H1 (cell line): ENCODE measurements at regions not wholly inside any gene's neighbourhood (a gene's known extent, or its start where the extent isn't known, plus 50 kb on each side); places are given as distances from the start of the nearest gene placed in this dataset.

ENCODE experiments used
- CTCF ChIA-PET: fragments of 300-600 bp; sonication (Branson Sonifier 250); formaldehyde crosslinking; loops from one replicate; lab custom pipeline; 2021; ENCODE audit not compliant: partially characterized antibody; lab: Charles Lee
- POLR2A ChIA-PET: fragments of 300-600 bp; sonication (Branson Sonifier 250); formaldehyde crosslinking; loops from one replicate; lab custom pipeline; 2021; ENCODE audit warnings: inconsistent platforms; ENCODE audit not compliant: partially characterized antibody; lab: Charles Lee
- DNase-seq, 2 experiments: peaks; one replicate each; pipeline versions ENCODE4 v3.0.0 to v3.0.0-alpha.2; 2010 to 2022; ENCODE audit warnings: low spot score in 2 of 2, low read depth in 1 of 2, mixed read lengths in 1 of 2
- FAIRE-seq: peaks from 2 replicates; lab custom pipeline; 2011; peaks lifted over from hg19 to GRCh38; lab: Jason Lieb, UNC
- H2AFZ ChIP-seq: 2 replicates; pipeline ENCODE4 v1.8.1; 2012; ENCODE audit warnings: low read length, inconsistent platforms
- H2AK5ac ChIP-seq: 2 replicates; pipeline ENCODE4 v1.6.1; 2013; ENCODE audit warnings: low read depth, low read length
- H2BK120ac ChIP-seq: replicated peaks from 2 replicates; pipeline ENCODE3; 2013; ENCODE audit warnings: low read depth, low read length, inconsistent platforms
- H2BK12ac ChIP-seq: 2 replicates; pipeline ENCODE4 v1.6.1; 2013; ENCODE audit warnings: low read depth, low read length
- H2BK15ac ChIP-seq: 2 replicates; pipeline ENCODE4 v1.6.1; 2013; ENCODE audit warnings: low read length
- H2BK20ac ChIP-seq: 2 replicates; pipeline ENCODE4 v1.6.1; 2013; ENCODE audit warnings: low read length
- H2BK5ac ChIP-seq: 2 replicates; pipeline ENCODE4 v1.6.1; 2013; ENCODE audit warnings: low read depth, low read length
- H3K14ac ChIP-seq: 2 replicates; pipeline ENCODE4 v1.6.1; 2013; ENCODE audit warnings: inconsistent platforms; ENCODE audit not compliant: insufficient read length
- H3K18ac ChIP-seq: 2 replicates; pipeline ENCODE4 v1.6.1; 2013; ENCODE audit warnings: low read length; ENCODE audit errors: extremely low read depth
- H3K23ac ChIP-seq: 2 replicates; pipeline ENCODE4 v1.6.1; 2013; ENCODE audit warnings: inconsistent platforms; ENCODE audit not compliant: insufficient read length
- H3K23me2 ChIP-seq: 2 replicates; pipeline ENCODE4 v1.6.1; 2013; ENCODE audit warnings: low read depth, low read length
- H3K27ac ChIP-seq: 2 replicates; pipeline ENCODE4 v1.6.1; 2011; ENCODE audit warnings: low read depth, low read length, inconsistent platforms
- H3K27me3 ChIP-seq, 4 experiments: replicated peaks in 1 of 4; 1 replicate in 1 of 4; 2 replicates in 3 of 4; pipeline versions ENCODE4 v1.6.1 to v1.8.1; 2011 to 2013; ENCODE audit warnings: low read length in 3 of 4, mild to moderate bottlenecking in 3 of 4, inconsistent platforms in 2 of 4, mixed read lengths in 2 of 4, moderate library complexity in 1 of 4; ENCODE audit not compliant: control insufficient read depth in 3 of 4, insufficient read depth in 3 of 4; ENCODE audit errors: extremely low read depth in 1 of 4
- H3K36me3 ChIP-seq, 4 experiments: 2 replicates each; pipeline versions ENCODE4 v1.6.1 to v1.8.1; 2011 to 2013; ENCODE audit warnings: mild to moderate bottlenecking in 4 of 4, low read length in 3 of 4, moderate library complexity in 2 of 4, control low read depth in 1 of 4, inconsistent platforms in 1 of 4; ENCODE audit not compliant: insufficient read depth in 4 of 4, control insufficient read depth in 2 of 4
- H3K4ac ChIP-seq: replicated peaks from 2 replicates; pipeline ENCODE3; 2013; ENCODE audit warnings: low read length, low read depth, mixed read lengths, inconsistent platforms; ENCODE audit not compliant: insufficient read length
- H3K4me1 ChIP-seq, 4 experiments: replicated peaks in 1 of 4; 1 replicate in 1 of 4; 2 replicates in 3 of 4; pipeline versions ENCODE4 v1.6.1 to v1.8.1; 2011 to 2013; ENCODE audit warnings: low read length in 3 of 4, inconsistent platforms in 2 of 4, mixed read lengths in 1 of 4; ENCODE audit not compliant: insufficient read depth in 4 of 4, control insufficient read depth in 3 of 4
- H3K4me2 ChIP-seq, 2 experiments: 2 replicates each; pipeline versions ENCODE4 v1.6.1 to v1.8.1; 2011 to 2013; ENCODE audit warnings: low read depth in 2 of 2, low read length in 2 of 2, control low read depth in 1 of 2, inconsistent platforms in 1 of 2, mild to moderate bottlenecking in 1 of 2; ENCODE audit not compliant: insufficient read depth in 1 of 2
- H3K4me3 ChIP-seq, 4 experiments: fragments of 200-600, 300-600 bp in 1 of 4; sonication (generic), shearing (Covaris generic), sonication (Bioruptor Twin) in 1 of 4; 2 replicates each; pipeline versions ENCODE4 v1.5.1 to v1.8.1; 2011 to 2016; ENCODE audit warnings: low read length in 4 of 4, low read depth in 3 of 4, control low read depth in 2 of 4, inconsistent platforms in 2 of 4, mild to moderate bottlenecking in 2 of 4, mixed read lengths in 1 of 4, moderate library complexity in 1 of 4; ENCODE audit not compliant: insufficient read depth in 2 of 4; ENCODE audit errors: extremely low read depth in 1 of 4
- H3K56ac ChIP-seq: replicated peaks from 2 replicates; pipeline ENCODE3; 2013; ENCODE audit warnings: low read depth, mild to moderate bottlenecking, mixed read lengths, low read length, inconsistent platforms; ENCODE audit not compliant: insufficient read length
- H3K79me1 ChIP-seq: 2 replicates; pipeline ENCODE4 v1.6.1; 2013; ENCODE audit warnings: low read depth, low read length, control low read depth
- H3K79me2 ChIP-seq, 2 experiments: 2 replicates each; pipeline versions ENCODE4 v1.6.1 to v1.8.1; 2012 to 2013; ENCODE audit warnings: low read length in 2 of 2, mild to moderate bottlenecking in 2 of 2, inconsistent platforms in 1 of 2; ENCODE audit not compliant: insufficient read depth in 2 of 2, control insufficient read depth in 1 of 2
- H3K9ac ChIP-seq, 4 experiments: replicated peaks in 1 of 4; 1 replicate in 1 of 4; 2 replicates in 3 of 4; pipeline versions ENCODE4 v1.6.1 to v1.8.1; 2011 to 2013; ENCODE audit warnings: low read depth in 3 of 4, low read length in 3 of 4, control low read depth in 2 of 4, mild to moderate bottlenecking in 2 of 4, moderate library complexity in 2 of 4, inconsistent platforms in 1 of 4; ENCODE audit errors: extremely low read depth in 1 of 4
- H3K9me3 ChIP-seq, 2 experiments: 2 replicates each; pipeline versions ENCODE4 v1.6.1 to v1.8.1; 2012 to 2013; ENCODE audit warnings: mild to moderate bottlenecking in 2 of 2, moderate library complexity in 2 of 2, control low read depth in 1 of 2, inconsistent platforms in 1 of 2, low read depth in 1 of 2, low read length in 1 of 2, mixed read lengths in 1 of 2; ENCODE audit not compliant: insufficient read depth in 2 of 2
- H4K20me1 ChIP-seq, 2 experiments: replicated peaks in 1 of 2; 2 replicates each; pipeline versions ENCODE3 to v1.8.1; 2011 to 2013; ENCODE audit warnings: inconsistent platforms in 2 of 2, low read length in 2 of 2, mild to moderate bottlenecking in 1 of 2; ENCODE audit not compliant: insufficient read depth in 2 of 2, control insufficient read depth in 1 of 2
- H4K5ac ChIP-seq: 2 replicates; pipeline ENCODE4 v1.6.1; 2013; ENCODE audit warnings: low read length, low read depth, mixed read lengths, inconsistent platforms; ENCODE audit not compliant: insufficient read length
- H4K8ac ChIP-seq: 2 replicates; pipeline ENCODE4 v1.8.0; 2013; ENCODE audit warnings: mild to moderate bottlenecking, moderate library complexity, low read length, inconsistent platforms; ENCODE audit not compliant: insufficient read depth; ENCODE audit errors: extremely low read depth
- H4K91ac ChIP-seq: replicated peaks from 2 replicates; pipeline ENCODE3; 2013; ENCODE audit warnings: low read length, mixed read lengths, inconsistent platforms; ENCODE audit not compliant: insufficient read length
- ATF3 ChIP-seq: IDR thresholded peaks from 2 replicates; pipeline ENCODE4 v1.6.1; 2011; ENCODE audit warnings: low read depth, mild to moderate bottlenecking, low read length; ENCODE audit not compliant: insufficient read depth
- NANOG ChIP-seq: IDR thresholded peaks from 2 replicates; pipeline ENCODE4 v1.6.1; 2011; ENCODE audit warnings: low read length, low read depth, mild to moderate bottlenecking, inconsistent platforms; ENCODE audit not compliant: insufficient read depth, poor library complexity, severe bottlenecking
- TCF12 ChIP-seq: IDR thresholded peaks from 2 replicates; pipeline ENCODE4 v1.6.1; 2011; ENCODE audit warnings: low read depth, mild to moderate bottlenecking, low read length
- WGBS, 2 experiments: shearing (Covaris generic) in 1 of 2; methylation state at CpG; one replicate each; pipeline versions ENCODE4 v1.1.6 to v1.1.7; 2013 to 2015; ENCODE audit warnings: low lambda C conversion rate in 2 of 2, mixed read lengths in 2 of 2, inconsistent platforms in 1 of 2, low coverage in 1 of 2, missing lambda C conversion rate in 1 of 2; ENCODE audit not compliant: insufficient replicate concordance in 2 of 2, insufficient coverage in 1 of 2, insufficient read length in 1 of 2; ENCODE audit errors: extremely low coverage in 1 of 2, missing lambda C conversion rate in 1 of 2; 5-methylcytosine and 5-hydroxymethylcytosine counted together

DNA sequence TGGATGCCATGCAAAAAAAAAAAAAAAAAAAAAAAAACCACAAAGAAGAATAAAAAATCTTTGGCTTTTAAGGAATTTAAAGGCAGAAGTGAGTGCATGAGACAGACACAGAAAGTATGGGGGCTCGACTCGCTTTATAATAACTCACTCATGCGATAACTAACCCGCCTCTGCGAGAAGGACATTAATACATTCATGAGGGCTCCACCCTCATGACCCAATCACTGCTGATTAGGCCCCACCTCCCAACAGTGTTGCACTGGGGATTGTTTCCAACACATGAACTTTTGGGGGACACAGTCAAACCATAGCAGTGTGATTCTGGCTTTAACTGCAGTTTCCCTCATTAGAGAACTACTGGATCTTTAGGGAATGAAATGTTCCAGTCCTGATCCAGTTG lies 78.1 kb downstream of the QDPR start:
- Histone ChIP-seq H3K14ac (no peak overlapping the region), H3K23me2 (no peaks in the 10 kb centered on the region), H4K8ac (no peak overlapping the region), H3K27me3 (no peaks in the 10 kb centered on the region), H4K20me1 (no peaks in the 10 kb centered on the region), H4K91ac (no peak overlapping the region), H2BK20ac (no peak overlapping the region), H2BK12ac (no peak overlapping the region), H2BK120ac (no peak overlapping the region), H2BK15ac (no peak overlapping the region), H3K36me3 (no peaks in the 10 kb centered on the region), H3K9me3 (peaks cover 0 to 7% of the 10 kb centered on the region in 2 experiments; a peak in 1 of 4 replicates), H3K23ac (no peak overlapping the region), H3K9ac (no peak overlapping the region), H3K4me1 (no peaks in the 10 kb centered on the region), H2BK5ac (no peak overlapping the region), H3K4me3 (no peak overlapping the region)
- CTCF ChIA-PET = no interaction called here
- FAIRE-seq = no peak
- POLR2A ChIA-PET = no interaction called here
- WGBS, 2 experiments = 92% methylated on average over 5 of the region's 5 CpGs; no CpG with 5 or more reads in 1 of the 2 experiments
- no peak for DNase-seq
- TF ChIP-seq ATF3 (no peak), TCF12 (no peak), NANOG (no peak)
- TF ChIP-seq, all 59 proteins: peak for 0
- Histone ChIP-seq H3K18ac (no peak overlapping the region), H3K79me2 (no peaks in the 10 kb centered on the region), H3K79me1 (no peaks in the 10 kb centered on the region), H2AK5ac (no peak overlapping the region), H3K56ac (no peak overlapping the region), H2AFZ (0 out of 2 replicates have a peak overlapping the region, but pooled peaks have one; percentile 58), H3K27ac (no peak overlapping the region), H4K5ac (no peak overlapping the region), H3K4me2 (no peak overlapping the region), H3K4ac (no peak overlapping the region)
